ACC112 (cell line): ENCODE measurements at regions not wholly inside any gene's neighbourhood (a gene's known extent, or its start where the extent isn't known, plus 50 kb on each side); places are given as distances from the start of the nearest gene placed in this dataset.
A peak's percentile ranks its signal among the peaks of the same experiment; 100 is the strongest.

Source experiments
- H2AFZ ChIP-seq: fragments of 200-600 bp; sonication (generic); one replicate; pipeline ENCODE4 v1.6.0; 2017; ENCODE audit warnings: antibody characterized with exemption, low read length; ENCODE audit not compliant: unreplicated experiment
- H3K27ac ChIP-seq: fragments of 200-600 bp; sonication (generic); 2 replicates; pipeline ENCODE4 v1.5.1; 2014; ENCODE audit warnings: low read depth, mild to moderate bottlenecking, antibody characterized with exemption, low read length, moderate library complexity
- H3K27me3 ChIP-seq: fragments of 200-600 bp; sonication (generic); 2 replicates; pipeline ENCODE4 v1.6.1; 2014; ENCODE audit warnings: mild to moderate bottlenecking, antibody characterized with exemption, low read length, moderate library complexity, mixed read lengths; ENCODE audit not compliant: insufficient read depth
- H3K36me3 ChIP-seq: fragments of 200-600 bp; sonication (generic); 2 replicates; pipeline ENCODE4 v1.6.1; 2016; ENCODE audit warnings: mild to moderate bottlenecking, antibody characterized with exemption, low read length, moderate library complexity, mixed read lengths; ENCODE audit not compliant: insufficient read depth
- H3K4me1 ChIP-seq: fragments of 200-600 bp; sonication (generic); one replicate; pipeline ENCODE4 v1.6.1; 2016; ENCODE audit warnings: low read length, mixed read lengths; ENCODE audit not compliant: insufficient read depth, unreplicated experiment, control insufficient read depth
- H3K4me3 ChIP-seq: fragments of 200-600 bp; sonication (generic); 2 replicates; pipeline ENCODE4 v1.5.1; 2014; ENCODE audit warnings: mild to moderate bottlenecking, low read depth, low read length
- H3K79me2 ChIP-seq: fragments of 200-600 bp; sonication (generic); one replicate; pipeline ENCODE4 v1.6.0; 2016; ENCODE audit warnings: low read length; ENCODE audit not compliant: control insufficient read depth, unreplicated experiment, insufficient read depth

DNA sequence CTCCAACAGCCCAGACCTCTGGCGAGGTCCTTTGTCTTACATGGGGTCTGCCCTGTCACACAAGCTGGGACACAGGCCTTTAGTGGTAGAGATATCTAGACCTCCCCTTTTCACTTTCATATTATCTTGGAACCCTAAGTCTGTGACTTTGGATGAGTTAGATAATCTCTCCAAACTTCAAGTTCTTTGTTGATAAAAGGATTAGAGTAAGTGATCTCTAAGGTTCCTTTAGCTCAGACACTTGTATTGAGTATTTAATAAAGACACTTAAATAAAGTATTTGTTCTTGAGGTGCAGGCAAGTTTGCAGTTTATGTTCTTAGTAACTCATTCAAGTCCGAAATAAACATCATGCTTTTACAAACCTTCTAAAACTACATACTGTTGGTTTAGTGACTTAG, 459.6 kb downstream of the SHQ1 start:
- H3K27ac ChIP-seq, result no peak overlapping the region
- H3K4me3 ChIP-seq, result no peak overlapping the region
- no peaks in the 10 kb centered on the region for H3K27me3 ChIP-seq
- H2AFZ ChIP-seq, result no peak overlapping the region
- H3K36me3 ChIP-seq, result no peaks in the 10 kb centered on the region
- H3K4me1 ChIP-seq, result no peaks in the 10 kb centered on the region
- H3K79me2 ChIP-seq, result peaks cover 82% of the 10 kb centered on the region

DNA sequence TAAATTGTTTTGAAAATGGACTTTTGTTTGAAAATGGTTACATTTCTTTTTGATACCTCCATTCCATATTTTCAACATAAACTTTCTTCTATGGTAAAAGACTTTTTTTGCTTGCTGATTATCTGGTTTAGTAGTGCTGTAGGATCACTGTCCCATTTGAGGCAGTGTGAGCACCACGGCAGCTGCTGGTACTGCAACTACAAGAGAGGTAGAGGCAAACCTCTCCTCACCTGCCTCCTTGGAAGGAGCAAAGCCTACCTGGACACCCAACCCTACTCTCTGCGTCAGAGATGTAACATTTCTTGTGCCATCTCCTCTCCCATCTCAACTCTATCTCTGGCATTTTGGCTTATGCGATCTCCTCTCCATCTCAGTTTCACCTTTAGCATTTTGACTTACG, 460.1 kb downstream of the SHQ1 start:
- Histone ChIP-seq H3K4me3 (no peak overlapping the region), H3K27me3 (no peaks in the 10 kb centered on the region), H3K4me1 (no peaks in the 10 kb centered on the region), H3K79me2 (peaks cover 82% of the 10 kb centered on the region), H2AFZ (no peak overlapping the region), H3K36me3 (no peaks in the 10 kb centered on the region), H3K27ac (no peak overlapping the region)

DNA sequence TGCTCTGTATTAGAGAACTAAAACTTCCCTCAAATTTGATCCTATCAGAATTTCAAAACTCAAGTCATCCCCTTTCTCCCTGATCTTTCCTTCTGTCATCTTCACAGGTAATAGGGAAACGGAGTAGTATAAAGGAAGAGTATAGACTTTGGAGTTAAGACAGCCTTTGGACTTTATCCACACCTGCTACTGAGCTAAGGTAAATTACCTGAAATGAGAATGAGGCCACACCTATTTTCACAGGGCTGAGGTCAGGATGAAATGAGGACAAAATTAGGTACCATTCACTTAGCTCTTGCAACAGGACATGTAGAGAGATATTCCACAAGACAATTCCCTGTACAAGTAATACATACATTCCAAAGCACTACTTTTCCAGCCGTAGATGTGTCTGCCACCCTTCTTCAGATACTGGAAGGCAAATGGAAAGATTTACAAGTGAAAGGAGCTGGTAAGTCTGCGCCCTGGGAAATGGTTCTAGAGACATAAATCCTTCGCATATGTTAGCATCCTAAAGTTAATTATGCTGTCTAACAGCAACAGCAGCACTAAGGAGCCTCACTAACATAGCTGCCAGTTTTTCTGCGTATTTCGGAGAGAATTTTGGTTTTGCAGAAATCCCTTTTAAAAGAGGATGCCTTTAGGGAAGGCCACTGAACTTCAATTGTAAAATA, 461.8 kb downstream of the SHQ1 start:
- Histone ChIP-seq H3K27me3 (no peaks in the 10 kb centered on the region), H2AFZ (no peak overlapping the region), H3K36me3 (no peaks in the 10 kb centered on the region), H3K4me3 (no peak overlapping the region), H3K79me2 (peaks cover 83% of the 10 kb centered on the region), H3K4me1 (no peaks in the 10 kb centered on the region), H3K27ac (no peak overlapping the region)

DNA sequence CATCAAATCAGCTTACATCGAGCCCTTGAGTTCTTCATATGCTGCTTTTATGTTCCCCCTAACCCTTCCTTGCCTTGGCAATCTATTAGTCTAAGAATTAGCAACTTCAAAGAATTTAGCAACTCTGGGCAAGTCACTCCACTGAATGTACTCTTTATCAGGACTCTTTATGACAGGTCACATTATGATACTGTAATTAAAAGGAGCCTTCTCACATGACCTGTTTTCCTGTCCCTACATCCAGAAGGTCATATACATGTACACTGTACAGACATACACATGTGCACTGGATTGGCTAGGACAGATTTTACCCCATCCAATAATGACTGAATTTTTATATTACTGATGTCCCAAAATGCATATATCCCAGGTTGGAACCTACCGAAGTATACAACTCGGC, 463.1 kb downstream of the SHQ1 start:
- peaks cover 82% of the 10 kb centered on the region for H3K79me2 ChIP-seq
- no peaks in the 10 kb centered on the region for H3K36me3 ChIP-seq
- peaks cover 7% of the 10 kb centered on the region for H3K4me1 ChIP-seq

DNA sequence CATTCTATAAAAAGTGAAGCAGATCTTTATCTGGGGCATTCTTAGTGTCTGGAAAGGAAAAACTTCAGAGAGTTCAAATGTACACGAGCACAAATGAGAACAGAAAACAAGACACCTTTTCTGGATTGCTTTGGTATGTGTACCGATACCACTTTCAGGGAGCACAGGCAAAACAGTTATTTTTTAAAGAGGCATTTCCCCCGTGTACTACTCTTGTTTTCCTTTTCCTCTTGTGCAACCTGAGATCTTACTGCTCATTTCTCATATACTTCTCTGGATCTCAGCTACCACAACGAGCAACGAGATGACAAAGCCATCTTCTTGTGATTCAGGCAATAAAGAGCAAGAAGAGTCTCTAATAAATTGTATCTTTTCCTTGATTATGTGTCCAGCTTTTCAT, 463.6 kb downstream of the SHQ1 start:
- H2AFZ ChIP-seq, result no peak overlapping the region
- H3K27ac ChIP-seq, result no peak overlapping the region
- H3K4me3 ChIP-seq, result no peak overlapping the region
- H3K79me2 ChIP-seq, result peaks cover 79% of the 10 kb centered on the region
- H3K4me1 ChIP-seq, result peaks cover 13% of the 10 kb centered on the region
- no peaks in the 10 kb centered on the region for H3K36me3 ChIP-seq
- no peaks in the 10 kb centered on the region for H3K27me3 ChIP-seq

More for the DNA sequence above, 463.1 kb downstream of the SHQ1 start:
- H3K27me3 ChIP-seq, result no peaks in the 10 kb centered on the region
- H3K27ac ChIP-seq, result no peak overlapping the region
- no peak overlapping the region for H2AFZ ChIP-seq
- no peak overlapping the region for H3K4me3 ChIP-seq

DNA sequence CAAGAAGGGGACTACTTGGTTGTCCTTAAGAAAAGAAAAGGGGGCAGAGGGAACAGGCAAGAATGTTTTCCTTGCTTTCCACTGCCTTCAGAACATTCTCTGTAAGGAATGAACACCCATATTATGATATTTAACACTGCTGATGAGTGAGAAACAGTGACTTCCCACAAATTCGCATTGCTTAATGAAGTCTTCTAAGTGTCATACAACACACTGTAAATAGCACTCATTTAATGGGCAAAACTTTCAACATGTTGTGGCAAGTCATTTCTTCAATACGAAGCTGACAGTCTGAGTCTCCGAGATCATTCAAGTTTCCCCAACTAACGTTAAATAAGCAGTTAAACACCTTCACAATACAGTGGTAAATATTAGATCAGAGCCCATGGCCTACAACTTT, 464.4 kb downstream of the SHQ1 start:
- H3K79me2 ChIP-seq, result peaks cover 79% of the 10 kb centered on the region
- H3K4me3 ChIP-seq, result no peak overlapping the region
- H3K27ac ChIP-seq, result no peak overlapping the region
- H3K27me3 ChIP-seq, result no peaks in the 10 kb centered on the region
- H3K4me1 ChIP-seq, result peaks cover 15% of the 10 kb centered on the region
- 0 out of 2 replicates have a peak, but pooled peaks cover 1% of the 10 kb centered on the region for H3K36me3 ChIP-seq
- no peak overlapping the region for H2AFZ ChIP-seq

DNA sequence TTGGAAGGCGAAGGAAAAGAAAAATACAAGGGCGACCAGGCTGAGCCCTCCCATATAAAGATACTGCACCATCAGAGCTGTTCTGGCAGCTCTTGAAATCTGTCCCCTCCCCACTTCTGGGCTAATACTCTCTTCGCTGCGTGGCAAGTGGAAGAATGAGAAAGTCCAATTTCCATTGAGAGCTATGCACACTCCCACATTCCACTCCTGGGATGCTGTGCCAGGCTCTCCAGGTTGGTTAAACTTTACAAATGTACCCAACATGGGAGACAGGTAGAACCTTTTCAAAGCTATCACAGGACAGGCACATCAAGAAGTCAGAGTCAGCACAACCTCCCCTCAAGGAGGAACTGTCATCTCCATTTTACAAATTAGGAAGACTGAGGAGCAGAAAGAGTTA, 465.0 kb downstream of the SHQ1 start:
- Histone ChIP-seq H3K36me3 (peaks cover 8% of the 10 kb centered on the region), H3K79me2 (peaks cover 76% of the 10 kb centered on the region), H3K27ac (no peak overlapping the region), H2AFZ (no peak overlapping the region), H3K4me3 (no peak overlapping the region), H3K27me3 (no peaks in the 10 kb centered on the region), H3K4me1 (peaks cover 15% of the 10 kb centered on the region)

DNA sequence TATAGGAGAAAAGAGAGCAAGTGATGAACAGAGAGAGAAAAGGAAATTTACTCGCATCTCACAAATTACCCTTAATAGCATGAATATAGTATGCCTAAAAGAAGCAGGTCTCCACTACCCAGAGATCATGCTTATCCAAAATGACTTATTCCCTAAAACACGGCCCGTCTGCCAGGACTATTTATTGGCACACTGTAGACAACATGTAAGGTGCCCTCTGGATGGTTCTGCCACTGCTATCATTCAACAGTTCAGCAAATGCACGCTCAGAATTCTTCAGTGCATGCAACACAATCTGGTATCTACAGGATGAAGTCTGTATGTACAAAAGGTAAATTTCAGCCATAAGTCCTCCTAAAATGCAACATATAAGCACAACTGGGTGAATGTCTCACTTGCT, 465.8 kb downstream of the SHQ1 start:
- H3K4me1 ChIP-seq, result peaks cover 15% of the 10 kb centered on the region

DNA sequence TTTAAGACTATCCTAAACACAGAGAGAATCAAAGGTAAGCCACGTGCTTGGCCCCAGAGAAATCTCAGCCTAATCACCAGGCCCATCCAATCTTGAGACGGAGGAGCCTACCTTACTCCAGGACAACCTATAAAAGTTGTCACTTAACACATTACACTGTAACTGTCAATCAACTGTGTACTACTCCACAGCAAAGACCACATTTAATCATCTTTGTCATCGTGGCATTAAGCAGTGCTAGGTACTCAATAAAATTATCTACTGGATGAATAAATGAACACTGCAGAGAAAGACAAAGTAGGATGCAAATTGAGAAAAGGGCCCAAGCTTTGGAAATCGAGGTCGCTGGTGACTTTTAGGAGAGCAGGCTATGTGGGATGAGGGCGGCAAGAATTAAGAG, 466.7 kb downstream of the SHQ1 start:
- Histone ChIP-seq H3K36me3 (peaks cover 10% of the 10 kb centered on the region), H3K4me1 (peaks cover 15% of the 10 kb centered on the region), H3K79me2 (peaks cover 68% of the 10 kb centered on the region), H3K27ac (no peak overlapping the region), H3K4me3 (no peak overlapping the region), H3K27me3 (no peaks in the 10 kb centered on the region), H2AFZ (no peak overlapping the region)

More for the DNA sequence above, 465.8 kb downstream of the SHQ1 start:
- H3K27ac ChIP-seq, result no peak overlapping the region
- peaks cover 10% of the 10 kb centered on the region for H3K36me3 ChIP-seq
- no peak overlapping the region for H3K4me3 ChIP-seq
- no peaks in the 10 kb centered on the region for H3K27me3 ChIP-seq
- no peak overlapping the region for H2AFZ ChIP-seq
- H3K79me2 ChIP-seq, result peaks cover 75% of the 10 kb centered on the region

DNA sequence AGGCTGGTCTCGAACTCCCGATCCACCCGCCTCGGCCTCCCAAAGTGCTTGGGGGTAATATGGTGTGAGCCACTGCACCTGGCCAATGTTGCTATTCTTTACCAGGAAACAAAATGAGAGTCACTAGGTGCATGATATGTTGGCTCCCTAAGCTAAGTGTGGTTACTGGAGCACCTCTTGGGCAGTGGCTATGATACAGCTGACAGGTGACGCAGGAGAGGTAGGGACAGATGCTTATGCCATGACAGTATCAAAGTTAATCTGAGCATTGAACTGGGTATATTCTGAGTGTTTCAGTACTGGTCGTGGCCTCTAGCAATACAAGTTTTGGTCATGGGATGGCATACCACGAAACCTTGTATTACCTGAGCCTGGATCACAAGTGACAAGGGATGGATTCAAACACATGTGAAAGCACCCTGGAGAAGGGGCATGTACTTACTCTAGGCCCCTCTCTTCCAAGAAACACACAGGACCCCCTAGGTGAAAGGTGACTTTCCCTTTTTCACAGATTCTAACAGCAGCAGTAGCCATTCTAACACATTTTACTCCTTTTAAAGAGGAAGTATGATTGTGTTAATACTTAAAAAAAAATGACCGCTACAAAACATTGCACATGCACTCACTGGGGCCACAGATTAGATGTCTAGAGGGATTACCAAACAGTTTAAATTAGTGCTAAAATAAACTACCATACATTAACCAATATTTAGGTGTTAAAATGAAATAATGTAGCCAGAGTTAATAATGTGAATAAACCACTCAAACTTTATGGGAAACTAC, 467.3 kb downstream of the SHQ1 start:
- Histone ChIP-seq H3K27me3 (no peaks in the 10 kb centered on the region), H3K36me3 (peaks cover 10% of the 10 kb centered on the region), H3K79me2 (peaks cover 63% of the 10 kb centered on the region), H3K4me1 (peaks cover 15% of the 10 kb centered on the region), H3K27ac (peak overlapping the region; percentile 23; the same call in 1 of the 2 replicates), H3K4me3 (no peak overlapping the region), H2AFZ (no peak overlapping the region)

DNA sequence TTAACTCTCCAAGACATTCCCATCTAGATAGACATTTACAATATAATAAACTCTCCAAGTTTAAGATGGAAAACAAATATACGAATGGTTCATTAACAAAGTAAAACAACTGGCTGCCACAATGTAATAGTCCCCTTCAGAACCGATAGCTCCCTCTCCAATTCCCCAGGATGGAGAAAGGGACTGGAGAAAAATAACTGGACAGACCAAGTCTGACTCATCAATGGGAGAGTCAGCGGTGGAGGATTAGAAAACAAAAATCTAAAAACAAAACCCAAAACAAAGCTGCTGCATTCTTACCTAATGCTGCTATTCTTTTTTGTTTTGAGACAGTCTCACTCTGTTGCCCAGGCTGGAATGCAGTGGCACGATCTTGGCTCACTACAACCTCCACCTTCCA, 468.1 kb downstream of the SHQ1 start:
- peak overlapping the region; percentile 23 for H3K27ac ChIP-seq
- H3K27me3 ChIP-seq, result no peaks in the 10 kb centered on the region
- peaks cover 10% of the 10 kb centered on the region for H3K36me3 ChIP-seq
- peaks cover 58% of the 10 kb centered on the region for H3K79me2 ChIP-seq
- peaks cover 15% of the 10 kb centered on the region for H3K4me1 ChIP-seq
- no peak overlapping the region for H3K4me3 ChIP-seq
- H2AFZ ChIP-seq, result no peak overlapping the region
